Suprapubic skin (tissue), 4 donors: ENCODE measurements at regions not wholly inside any gene's neighbourhood (a gene's known extent, or its start where the extent isn't known, plus 50 kb on each side); places are given as distances from the start of the nearest gene placed in this dataset.

ENCODE experiments used
- EP300 ChIP-seq: sonication (generic); formaldehyde crosslinking; IDR thresholded peaks from one replicate; pipeline ENCODE4 v1.6.1; 2017; ENCODE audit warnings: antibody characterized with exemption
- POLR2A ChIP-seq, 2 donors: fragments of 450-650 bp; IDR thresholded peaks; one replicate each; pipeline ENCODE4 v1.6.1; 2017; ENCODE audit warnings: antibody characterized with exemption in 2 of 2, mild to moderate bottlenecking in 2 of 2, moderate library complexity in 2 of 2
- POLR2AphosphoS5 ChIP-seq, 3 donors: sonication (generic); formaldehyde crosslinking; IDR thresholded peaks; one replicate each; pipeline ENCODE4 v1.6.1; 2017; ENCODE audit warnings: antibody characterized with exemption in 3 of 3
- TF ChIP-seq, protein P1 (sequence below), 2 donors: fragments of 200-600 bp in 1 of 2; fragments of 450-650 bp in 1 of 2; sonication (generic) in 1 of 2; IDR thresholded peaks; one replicate each; pipeline ENCODE4 v1.5.1; 2016 to 2019; ENCODE audit warnings: antibody characterized with exemption in 2 of 2, mild to moderate bottlenecking in 1 of 2, moderate library complexity in 1 of 2

- no peak for TF ChIP-seq POLR2A (IDR thresholded peaks at IDR 0.05)
- no peak for TF ChIP-seq EP300
- TF ChIP-seq, protein P1, sequence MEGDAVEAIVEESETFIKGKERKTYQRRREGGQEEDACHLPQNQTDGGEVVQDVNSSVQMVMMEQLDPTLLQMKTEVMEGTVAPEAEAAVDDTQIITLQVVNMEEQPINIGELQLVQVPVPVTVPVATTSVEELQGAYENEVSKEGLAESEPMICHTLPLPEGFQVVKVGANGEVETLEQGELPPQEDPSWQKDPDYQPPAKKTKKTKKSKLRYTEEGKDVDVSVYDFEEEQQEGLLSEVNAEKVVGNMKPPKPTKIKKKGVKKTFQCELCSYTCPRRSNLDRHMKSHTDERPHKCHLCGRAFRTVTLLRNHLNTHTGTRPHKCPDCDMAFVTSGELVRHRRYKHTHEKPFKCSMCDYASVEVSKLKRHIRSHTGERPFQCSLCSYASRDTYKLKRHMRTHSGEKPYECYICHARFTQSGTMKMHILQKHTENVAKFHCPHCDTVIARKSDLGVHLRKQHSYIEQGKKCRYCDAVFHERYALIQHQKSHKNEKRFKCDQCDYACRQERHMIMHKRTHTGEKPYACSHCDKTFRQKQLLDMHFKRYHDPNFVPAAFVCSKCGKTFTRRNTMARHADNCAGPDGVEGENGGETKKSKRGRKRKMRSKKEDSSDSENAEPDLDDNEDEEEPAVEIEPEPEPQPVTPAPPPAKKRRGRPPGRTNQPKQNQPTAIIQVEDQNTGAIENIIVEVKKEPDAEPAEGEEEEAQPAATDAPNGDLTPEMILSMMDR (IDR thresholded peaks at IDR 0.05), result no peak
- TF ChIP-seq POLR2AphosphoS5 (IDR thresholded peaks at IDR 0.05), result no peak
Measured at GRCh38 chr5:44900273-44900954, 91.7 kb downstream of the MRPS30 start.
